HepG2 (cell line): ENCODE measurements at regions not wholly inside any gene's neighbourhood (a gene's known extent, or its start where the extent isn't known, plus 50 kb on each side); places are given as distances from the start of the nearest gene placed in this dataset.

Source experiments
- EP300 ChIP-seq, 3 experiments: sonication (generic) in 1 of 3; formaldehyde crosslinking in 1 of 3; IDR thresholded peaks; 2 replicates each; pipeline versions ENCODE4 v1.5.1 to v1.6.1; 2011 to 2020; ENCODE audit warnings: low read depth in 2 of 3, low read length in 2 of 3, borderline replicate concordance in 1 of 3, improper control_type of control experiment in 1 of 3, mild to moderate bottlenecking in 1 of 3, missing genetic modification reagents in 1 of 3, moderate library complexity in 1 of 3
- IKZF4 ChIP-seq: sonication (generic); formaldehyde crosslinking; IDR thresholded peaks from 2 replicates; pipeline ENCODE4 v1.5.1; 2020; ENCODE audit warnings: borderline replicate concordance, mild to moderate bottlenecking, low read depth, missing genetic modification reagents; ENCODE audit errors: not compliant biosample characterization
- NFIC ChIP-seq: IDR thresholded peaks from 2 replicates; pipeline ENCODE4 v1.6.1; 2012; ENCODE audit warnings: mild to moderate bottlenecking, low read length, inconsistent platforms
- RFXANK ChIP-seq: IDR thresholded peaks from 2 replicates; pipeline ENCODE4 v1.6.1; 2016
- ZNF180 ChIP-seq: sonication (generic); formaldehyde crosslinking; IDR thresholded peaks from 2 replicates; pipeline ENCODE4 v1.4.0; 2020; ENCODE audit warnings: low read depth, missing genetic modification reagents, borderline replicate concordance
- TF ChIP-seq, protein P1 (sequence below): sonication (generic); formaldehyde crosslinking; IDR thresholded peaks from 2 replicates; pipeline ENCODE4 v1.8.0; 2022; ENCODE audit warnings: missing genetic modification reagents, mild to moderate bottlenecking, moderate library complexity, borderline replicate concordance
- TF ChIP-seq, protein P2 (sequence below): sonication (generic); formaldehyde crosslinking; IDR thresholded peaks from 2 replicates; pipeline ENCODE4 v1.5.0; 2020; ENCODE audit warnings: mild to moderate bottlenecking, missing genetic modification reagents, borderline replicate concordance

- TF ChIP-seq, protein P1, sequence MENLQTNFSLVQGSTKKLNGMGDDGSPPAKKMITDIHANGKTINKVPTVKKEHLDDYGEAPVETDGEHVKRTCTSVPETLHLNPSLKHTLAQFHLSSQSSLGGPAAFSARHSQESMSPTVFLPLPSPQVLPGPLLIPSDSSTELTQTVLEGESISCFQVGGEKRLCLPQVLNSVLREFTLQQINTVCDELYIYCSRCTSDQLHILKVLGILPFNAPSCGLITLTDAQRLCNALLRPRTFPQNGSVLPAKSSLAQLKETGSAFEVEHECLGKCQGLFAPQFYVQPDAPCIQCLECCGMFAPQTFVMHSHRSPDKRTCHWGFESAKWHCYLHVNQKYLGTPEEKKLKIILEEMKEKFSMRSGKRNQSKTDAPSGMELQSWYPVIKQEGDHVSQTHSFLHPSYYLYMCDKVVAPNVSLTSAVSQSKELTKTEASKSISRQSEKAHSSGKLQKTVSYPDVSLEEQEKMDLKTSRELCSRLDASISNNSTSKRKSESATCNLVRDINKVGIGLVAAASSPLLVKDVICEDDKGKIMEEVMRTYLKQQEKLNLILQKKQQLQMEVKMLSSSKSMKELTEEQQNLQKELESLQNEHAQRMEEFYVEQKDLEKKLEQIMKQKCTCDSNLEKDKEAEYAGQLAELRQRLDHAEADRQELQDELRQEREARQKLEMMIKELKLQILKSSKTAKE (CRISPR knock-in tag) = no peak
- TF ChIP-seq ZNF180 (CRISPR knock-in tag) (no peak), IKZF4 (CRISPR knock-in tag) (no peak), RFXANK (CRISPR knock-in tag) (no peak), EP300 (IDR thresholded peaks at IDR 0.05; ENCODE audit: low read depth in 2 of 2, low read length in 2 of 2) (no peak), EP300 (CRISPR knock-in tag; IDR thresholded peaks at IDR 0.05; ENCODE audit: borderline replicate concordance) (no peak), NFIC (no peak)
- TF ChIP-seq, protein P2, sequence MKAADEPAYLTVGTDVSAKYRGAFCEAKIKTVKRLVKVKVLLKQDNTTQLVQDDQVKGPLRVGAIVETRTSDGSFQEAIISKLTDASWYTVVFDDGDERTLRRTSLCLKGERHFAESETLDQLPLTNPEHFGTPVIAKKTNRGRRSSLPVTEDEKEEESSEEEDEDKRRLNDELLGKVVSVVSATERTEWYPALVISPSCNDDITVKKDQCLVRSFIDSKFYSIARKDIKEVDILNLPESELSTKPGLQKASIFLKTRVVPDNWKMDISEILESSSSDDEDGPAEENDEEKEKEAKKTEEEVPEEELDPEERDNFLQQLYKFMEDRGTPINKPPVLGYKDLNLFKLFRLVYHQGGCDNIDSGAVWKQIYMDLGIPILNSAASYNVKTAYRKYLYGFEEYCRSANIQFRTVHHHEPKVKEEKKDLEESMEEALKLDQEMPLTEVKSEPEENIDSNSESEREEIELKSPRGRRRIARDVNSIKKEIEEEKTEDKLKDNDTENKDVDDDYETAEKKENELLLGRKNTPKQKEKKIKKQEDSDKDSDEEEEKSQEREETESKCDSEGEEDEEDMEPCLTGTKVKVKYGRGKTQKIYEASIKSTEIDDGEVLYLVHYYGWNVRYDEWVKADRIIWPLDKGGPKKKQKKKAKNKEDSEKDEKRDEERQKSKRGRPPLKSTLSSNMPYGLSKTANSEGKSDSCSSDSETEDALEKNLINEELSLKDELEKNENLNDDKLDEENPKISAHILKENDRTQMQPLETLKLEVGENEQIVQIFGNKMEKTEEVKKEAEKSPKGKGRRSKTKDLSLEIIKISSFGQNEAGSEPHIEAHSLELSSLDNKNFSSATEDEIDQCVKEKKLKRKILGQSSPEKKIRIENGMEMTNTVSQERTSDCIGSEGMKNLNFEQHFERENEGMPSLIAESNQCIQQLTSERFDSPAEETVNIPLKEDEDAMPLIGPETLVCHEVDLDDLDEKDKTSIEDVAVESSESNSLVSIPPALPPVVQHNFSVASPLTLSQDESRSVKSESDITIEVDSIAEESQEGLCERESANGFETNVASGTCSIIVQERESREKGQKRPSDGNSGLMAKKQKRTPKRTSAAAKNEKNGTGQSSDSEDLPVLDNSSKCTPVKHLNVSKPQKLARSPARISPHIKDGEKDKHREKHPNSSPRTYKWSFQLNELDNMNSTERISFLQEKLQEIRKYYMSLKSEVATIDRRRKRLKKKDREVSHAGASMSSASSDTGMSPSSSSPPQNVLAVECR (CRISPR knock-in tag) = no peak
These were observed 360.7 kb downstream of the ZEB2 start (continued) for GRCh38 chr2:144159240-144159639.
